ENCODE measurements at regions not wholly inside any gene's neighbourhood (a gene's known extent, or its start where the extent isn't known, plus 50 kb on each side); places are given as distances from the start of the nearest gene placed in this dataset.

GRCh38 chr1:238186887-238187574, 296.3 kb upstream of the ZP4 start:
- no peak for FAIRE-seq
- no peak for DNase-seq (ENCODE audit: low spot score in 2 of 2)

- FAIRE-seq = no peak
- DNase-seq (ENCODE audit: low spot score in 2 of 2) = no peak
These were observed 287.4 kb upstream of the ZP4 start for GRCh38 chr1:238177960-238178645.

GRCh38 chr1:238177351-238177750, 286.6 kb upstream of the ZP4 start:
- DNase-seq (ENCODE audit: low spot score in 2 of 2) = no peak
- FAIRE-seq = no peak

- no peak for DNase-seq (ENCODE audit: low spot score in 2 of 2)
- no peak for FAIRE-seq
These were observed 285.7 kb upstream of the ZP4 start for GRCh38 chr1:238176441-238176840.

- DNase-seq (ENCODE audit: low spot score in 2 of 2) (no peak), FAIRE-seq (no peak)
These were observed 281.3 kb upstream of the ZP4 start for GRCh38 chr1:238171985-238172384.

- no peak for FAIRE-seq
- DNase-seq (ENCODE audit: low spot score in 2 of 2) = no peak
These were observed 271.2 kb upstream of the ZP4 start for GRCh38 chr1:238161955-238162354.

- FAIRE-seq = no peak
These were observed 263.2 kb upstream of the ZP4 start for GRCh38 chr1:238153939-238154338.

GRCh38 chr1:238153253-238153652, 262.5 kb upstream of the ZP4 start:
- DNase-seq (ENCODE audit: low spot score in 2 of 2) (no peak), FAIRE-seq (no peak)

More at GRCh38 chr1:238153939-238154338, 263.2 kb upstream of the ZP4 start:
- no peak for DNase-seq (ENCODE audit: low spot score in 2 of 2)

GRCh38 chr1:238152119-238152518, 261.4 kb upstream of the ZP4 start:
- FAIRE-seq = no peak
- DNase-seq (ENCODE audit: low spot score in 2 of 2) = no peak

- FAIRE-seq = no peak
- DNase-seq (ENCODE audit: low spot score in 2 of 2) = no peak
These were observed 252.3 kb upstream of the ZP4 start for GRCh38 chr1:238143038-238143437.

GRCh38 chr1:238141353-238141752, 250.6 kb upstream of the ZP4 start:
- DNase-seq (ENCODE audit: low spot score in 2 of 2) (no peak), FAIRE-seq (no peak)

- FAIRE-seq = no peak
- DNase-seq (ENCODE audit: low spot score in 2 of 2) = no peak
These were observed 249.0 kb upstream of the ZP4 start for GRCh38 chr1:238139713-238140112.

GRCh38 chr1:238138059-238138626, 247.4 kb upstream of the ZP4 start:
- no peak for FAIRE-seq
- no peak for DNase-seq (ENCODE audit: low spot score in 2 of 2)

GRCh38 chr1:238135708-238136664, 245.3 kb upstream of the ZP4 start:
- no peak for DNase-seq (ENCODE audit: low spot score in 2 of 2)
- FAIRE-seq = no peak

- FAIRE-seq (no peak), DNase-seq (ENCODE audit: low spot score in 2 of 2) (no peak)
These were observed 239.0 kb upstream of the ZP4 start for GRCh38 chr1:238129677-238130076.

GRCh38 chr1:238123201-238123600, 232.5 kb upstream of the ZP4 start:
- no peak for FAIRE-seq
- DNase-seq (ENCODE audit: low spot score in 2 of 2) = no peak

- no peak for DNase-seq (ENCODE audit: low spot score in 2 of 2)
- FAIRE-seq = no peak
These were observed 229.1 kb upstream of the ZP4 start for GRCh38 chr1:238119861-238120260.

- FAIRE-seq = no peak
- no peak for DNase-seq (ENCODE audit: low spot score in 2 of 2)
These were observed 228.3 kb upstream of the ZP4 start for GRCh38 chr1:238119060-238119459.

- FAIRE-seq = no peak
- DNase-seq (ENCODE audit: low spot score in 2 of 2) = no peak
These were observed 225.1 kb upstream of the ZP4 start for GRCh38 chr1:238115852-238116251.

GRCh38 chr1:238112952-238113621, 222.4 kb upstream of the ZP4 start:
- FAIRE-seq (no peak), DNase-seq (ENCODE audit: low spot score in 2 of 2) (no peak)

All from frontal cortex (tissue), 3 donors.